GM12878 (cell line): ENCODE measurements at regions not wholly inside any gene's neighbourhood (a gene's known extent, or its start where the extent isn't known, plus 50 kb on each side); places are given as distances from the start of the nearest gene placed in this dataset.
A peak's percentile ranks its signal among the peaks of the same experiment; 100 is the strongest.

Source experiments
- ATAC-seq: fragments of 200-7000 bp; cut with Tn5 transposase; 3 replicates; pipeline ENCODE4 v1.9.1; 2020; ENCODE audit warnings: mild to moderate bottlenecking, moderate library complexity
- BruUV-seq: library from RNA; stranded (reverse); fragments of 400-500 nt; replicated peaks from 2 replicates; lab custom pipeline; 2021; lab: Mats Ljungman, UMichigan
- CTCF ChIA-PET: fragments of 300-600 bp; sonication (Branson Sonifier 250); formaldehyde crosslinking; extraction: SDS; loops from one replicate; lab custom pipeline; 2021; ENCODE audit warnings: inconsistent platforms; lab: Yijun Ruan, JAX
- POLR2A ChIA-PET: fragments of 350-600 bp; formaldehyde crosslinking; extraction: SDS; loops from one replicate; lab custom pipeline; 2021; ENCODE audit warnings: inconsistent platforms; lab: Charles Lee
- RAD21 ChIA-PET: fragments of 300-600 bp; sonication (Branson Sonifier 250); formaldehyde crosslinking; loops from one replicate; lab custom pipeline; 2023; ENCODE audit warnings: antibody characterized with exemption; ENCODE audit not compliant: unreplicated experiment; lab: Charles Lee
- SMC1A ChIA-PET: fragments of 300-600 bp; sonication (Branson Sonifier 250); formaldehyde crosslinking; loops from one replicate; lab custom pipeline; 2023; ENCODE audit not compliant: unreplicated experiment, uncharacterized antibody; lab: Charles Lee
- DNase-seq: peaks from one replicate; pipeline ENCODE4 v3.0.0-alpha.2; 2011; ENCODE audit warnings: low read depth, low spot score
- FAIRE-seq: peaks from 3 replicates; lab custom pipeline; 2011; peaks lifted over from hg19 to GRCh38; lab: Jason Lieb, UNC
- H2AFZ ChIP-seq: 2 replicates; pipeline ENCODE4 v1.6.0; 2011; ENCODE audit warnings: low read depth, low read length, control low read depth; ENCODE audit not compliant: control insufficient read depth
- H3K27ac ChIP-seq: 2 replicates; pipeline ENCODE4 v1.5.1; 2011; ENCODE audit warnings: control low read depth; ENCODE audit not compliant: control insufficient read depth, insufficient read depth
- H3K27me3 ChIP-seq, 2 experiments: replicated peaks in 1 of 2; 2 replicates each; pipeline versions ENCODE4 v1.6.0 to v1.6.1; 2011; ENCODE audit warnings: low read length in 1 of 2; ENCODE audit not compliant: control insufficient read depth in 2 of 2, insufficient read depth in 2 of 2
- H3K36me3 ChIP-seq, 2 experiments: 2 replicates each; pipeline ENCODE4 v1.5.1; 2011; ENCODE audit warnings: low read length in 1 of 2; ENCODE audit not compliant: control insufficient read depth in 2 of 2, insufficient read depth in 2 of 2
- H3K4me1 ChIP-seq: 2 replicates; pipeline ENCODE4 v1.6.1; 2011; ENCODE audit warnings: mild to moderate bottlenecking, low read length, moderate library complexity, mixed read lengths; ENCODE audit not compliant: control insufficient read depth, insufficient read depth
- H3K4me2 ChIP-seq: 2 replicates; pipeline ENCODE4 v1.6.0; 2011; ENCODE audit warnings: control low read depth; ENCODE audit not compliant: control insufficient read depth, insufficient read depth
- H3K4me3 ChIP-seq: fragments of 200-600 bp; sonication (generic); 2 replicates; pipeline ENCODE4 v1.5.1; 2016
- H3K79me2 ChIP-seq: 2 replicates; pipeline ENCODE4 v1.6.0; 2011; ENCODE audit warnings: low read length; ENCODE audit not compliant: control insufficient read depth, insufficient read depth
- H3K9ac ChIP-seq: 2 replicates; pipeline ENCODE4 v1.8.0; 2011; ENCODE audit warnings: low read length, control low read depth, mixed read lengths; ENCODE audit not compliant: control insufficient read depth, insufficient read depth
- H3K9me3 ChIP-seq: replicated peaks from 3 replicates; pipeline ENCODE4 v1.5.1; 2011; ENCODE audit warnings: mild to moderate bottlenecking, low read length; ENCODE audit not compliant: control insufficient read depth, insufficient read depth
- H4K20me1 ChIP-seq: 2 replicates; pipeline ENCODE4 v1.6.0; 2011; ENCODE audit not compliant: control insufficient read depth, insufficient read depth
- CEBPB ChIP-seq, 2 experiments: fragments of 150-350 bp in 1 of 2; IDR thresholded peaks; 2 replicates each; pipeline ENCODE4 v1.6.1; 2012 to 2014; ENCODE audit warnings: low read depth in 2 of 2, low read length in 2 of 2, borderline replicate concordance in 1 of 2, inconsistent platforms in 1 of 2
- FOS ChIP-seq: IDR thresholded peaks from 3 replicates; pipeline ENCODE4 v1.6.1; 2011; ENCODE audit warnings: borderline replicate concordance; ENCODE audit not compliant: insufficient read length; ENCODE audit errors: extremely low read depth
- FOXM1 ChIP-seq: IDR thresholded peaks from 2 replicates; pipeline ENCODE4 v1.6.1; 2012; ENCODE audit warnings: low read depth, mild to moderate bottlenecking, inconsistent platforms, low read length, moderate library complexity
- HDGF ChIP-seq: fragments of 450-650 bp; IDR thresholded peaks from 2 replicates; pipeline ENCODE4 v1.6.1; 2016; ENCODE audit warnings: antibody characterized with exemption
- RAD51 ChIP-seq: fragments of 450-650 bp; IDR thresholded peaks from 2 replicates; pipeline ENCODE4 v1.6.1; 2016; ENCODE audit warnings: moderate library complexity, mild to moderate bottlenecking, inconsistent platforms
- RUNX3 ChIP-seq: IDR thresholded peaks from 2 replicates; pipeline ENCODE4 v1.6.1; 2012; ENCODE audit warnings: low read length, inconsistent platforms
- SMARCA5 ChIP-seq: fragments of 450-650 bp; IDR thresholded peaks from 2 replicates; pipeline ENCODE4 v1.6.1; 2017; ENCODE audit warnings: mild to moderate bottlenecking
- TARDBP ChIP-seq: IDR thresholded peaks from 2 replicates; pipeline ENCODE4 v1.6.1; 2016; ENCODE audit warnings: borderline replicate concordance
- WGBS: methylation state at CpG from one replicate; pipeline ENCODE4 v1.1.6; 2016; ENCODE audit warnings: low lambda C conversion rate; ENCODE audit not compliant: insufficient replicate concordance, insufficient coverage; ENCODE audit errors: missing lambda C conversion rate; 5-methylcytosine and 5-hydroxymethylcytosine counted together
- in situ Hi-C: fragments of 300-500 bp; cut with MboI; formaldehyde crosslinking; loops from 9 replicates; pipeline ENCODE4 v1.14.3; 2018; ENCODE audit warnings: mixed read lengths
- intact Hi-C: fragments of 100-400 bp; cut with micrococcal nuclease; formaldehyde crosslinking; loops from one replicate; pipeline ENCODE4 v1.14.2; 2022; ENCODE audit not compliant: unreplicated experiment
- TF ChIP-seq, protein P1 (sequence below): IDR thresholded peaks from 2 replicates; pipeline ENCODE4 v1.6.1; 2012; ENCODE audit warnings: low read depth, low read length, improper control_type of control experiment

DNA sequence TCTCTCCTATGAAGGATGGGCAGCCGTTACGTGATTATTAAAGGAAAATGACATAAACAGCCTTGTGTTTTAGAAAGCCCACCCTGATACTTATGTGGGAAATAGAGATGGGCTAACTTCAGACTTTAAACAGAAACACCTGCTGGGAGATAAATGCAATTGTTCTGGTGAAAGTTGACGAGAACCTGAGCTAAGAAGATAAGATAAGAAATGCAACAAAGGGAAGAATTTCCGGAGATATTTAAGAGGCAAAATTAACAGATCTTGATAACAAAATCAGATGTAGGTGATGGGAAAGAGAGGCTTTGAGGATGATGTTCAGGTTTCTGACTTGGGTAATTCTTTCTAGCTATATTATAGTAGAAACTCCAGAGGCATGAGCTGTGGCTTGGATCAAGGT is 102.7 kb upstream of the SLC7A11 start:
- BruUV-seq = no TSS peak
- no peaks in the 10 kb centered on the region for H4K20me1 ChIP-seq
- peaks cover 7% of the 10 kb centered on the region for H3K4me1 ChIP-seq
- H3K4me3 ChIP-seq = no peak overlapping the region
- ChIA-PET POLR2A (interaction anchor here (0.6 kb wide), 1 partner anchor 46 kb away, joined by 4 read pairs; no protein-coding TSS in a partner anchor), CTCF (interaction anchor here (0.5 to 2.7 kb wide), 2 partner anchors 18 to 113 kb away, joined by 4 to 10 read pairs; no protein-coding TSS in a partner anchor), RAD21 (interaction anchor here (0.7 kb wide), 1 partner anchor 59 kb away, joined by 3 read pairs; no protein-coding TSS in a partner anchor), SMC1A (interaction anchor here (1.2 to 7.1 kb wide), 7 partner anchors 9 to 103 kb away, joined by 4 to 56 read pairs (median 6); partner anchors contain the start of gene SLC7A11)
- H3K9ac ChIP-seq = no peak overlapping the region
- no peak overlapping the region for H2AFZ ChIP-seq
- H3K27me3 ChIP-seq = no peaks in the 10 kb centered on the region
- DNase-seq = no peak
- 43% methylated on average over 4 of the region's 4 CpGs for WGBS
- H3K27ac ChIP-seq = no peak overlapping the region
- no peak overlapping the region for H3K4me2 ChIP-seq
- ATAC-seq = no peak
- in situ Hi-C loops (no loop called here), intact Hi-C loops (loop anchor here (5.0 kb wide), 2 partner anchors 103 to 153 kb away; partner anchors contain the start of gene SLC7A11)
- H3K79me2 ChIP-seq = no peaks in the 10 kb centered on the region
- FAIRE-seq = no peak
- H3K36me3 ChIP-seq = no peaks in the 10 kb centered on the region
- peaks cover 2% of the 10 kb centered on the region; the same call in 2 of the 3 replicates for H3K9me3 ChIP-seq
- TF ChIP-seq TARDBP (no peak), RAD51 (no peak), SMARCA5 (no peak), HDGF (no peak), FOXM1 (no peak), CEBPB (IDR thresholded peaks at IDR 0.05; ENCODE audit: borderline replicate concordance in 1 of 2, low read depth in 2 of 2, low read length in 2 of 2) (no peak)
- TF ChIP-seq, protein P1, sequence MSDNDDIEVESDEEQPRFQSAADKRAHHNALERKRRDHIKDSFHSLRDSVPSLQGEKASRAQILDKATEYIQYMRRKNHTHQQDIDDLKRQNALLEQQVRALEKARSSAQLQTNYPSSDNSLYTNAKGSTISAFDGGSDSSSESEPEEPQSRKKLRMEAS = no peak

DNA sequence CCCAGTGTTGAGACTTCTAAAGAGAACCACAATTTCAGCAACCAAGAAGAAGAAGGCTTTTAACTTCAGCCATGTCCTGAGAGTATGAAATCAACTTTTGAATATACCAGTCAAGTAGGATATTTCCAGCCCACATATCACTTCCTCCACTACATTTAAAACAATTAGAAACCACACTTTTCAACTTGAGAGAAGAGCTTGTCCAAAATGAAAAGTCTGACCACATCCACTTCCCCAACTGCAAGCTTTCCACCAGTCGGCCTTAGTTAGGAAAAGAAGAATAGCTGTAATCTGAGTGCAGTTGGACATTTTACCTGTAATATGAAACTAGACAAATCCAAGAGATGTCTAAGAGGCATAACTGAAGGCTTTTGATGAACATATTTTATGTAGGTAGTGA is 101.9 kb upstream of the SLC7A11 start:
- 0% methylated on average over 1 of the region's 1 CpG for WGBS
- RAD21 ChIA-PET = interaction anchor here (0.7 kb wide), 1 partner anchor 60 kb away, joined by 3 read pairs; no protein-coding TSS in a partner anchor

More for the DNA sequence above, 101.9 kb upstream of the SLC7A11 start:
- intact Hi-C loops = loop anchor here (5.0 kb wide), 2 partner anchors 102 to 152 kb away; partner anchors contain the start of gene SLC7A11
- Histone ChIP-seq H3K27ac (peak overlapping the region; percentile 22; the same call in 1 of the 2 replicates), H3K9ac (no peak overlapping the region), H4K20me1 (no peaks in the 10 kb centered on the region), H3K79me2 (no peaks in the 10 kb centered on the region), H3K4me2 (no peak overlapping the region), H3K4me3 (no peak overlapping the region), H3K27me3 (no peaks in the 10 kb centered on the region), H3K4me1 (peaks cover 7% of the 10 kb centered on the region), H3K9me3 (peaks cover 2% of the 10 kb centered on the region; the same call in 2 of the 3 replicates), H3K36me3 (no peaks in the 10 kb centered on the region), H2AFZ (no peak overlapping the region; the same call in 1 of the 2 replicates)
- TF ChIP-seq RUNX3 = peak; percentile 65
- no peak for TF ChIP-seq FOS
- ChIA-PET SMC1A (interaction anchor here (0.9 to 7.1 kb wide), 8 partner anchors 8 to 102 kb away, joined by 3 to 56 read pairs (median 5); partner anchors contain the start of gene SLC7A11), CTCF (interaction anchor here (2.7 kb wide), 1 partner anchor 17 kb away, joined by 10 read pairs; no protein-coding TSS in a partner anchor), POLR2A (no interaction called here)
- ATAC-seq (no peak; the same call in 2 of the 3 replicates), FAIRE-seq (no peak), DNase-seq (no peak)
- BruUV-seq = no TSS peak
- in situ Hi-C loops = no loop called here
